AG09319 (cell line): ENCODE measurements at regions not wholly inside any gene's neighbourhood (a gene's known extent, or its start where the extent isn't known, plus 50 kb on each side); places are given as distances from the start of the nearest gene placed in this dataset.

Experiments
- DNase-seq: peaks from one replicate; pipeline ENCODE4 v3.0.0-alpha.2; 2010; ENCODE audit warnings: low read depth; ENCODE audit errors: extremely low read depth
- CTCF ChIP-seq: IDR thresholded peaks from 2 replicates; pipeline ENCODE4 v1.5.1; 2011; ENCODE audit warnings: low read depth, mild to moderate bottlenecking, inconsistent platforms, low read length, moderate library complexity

DNA sequence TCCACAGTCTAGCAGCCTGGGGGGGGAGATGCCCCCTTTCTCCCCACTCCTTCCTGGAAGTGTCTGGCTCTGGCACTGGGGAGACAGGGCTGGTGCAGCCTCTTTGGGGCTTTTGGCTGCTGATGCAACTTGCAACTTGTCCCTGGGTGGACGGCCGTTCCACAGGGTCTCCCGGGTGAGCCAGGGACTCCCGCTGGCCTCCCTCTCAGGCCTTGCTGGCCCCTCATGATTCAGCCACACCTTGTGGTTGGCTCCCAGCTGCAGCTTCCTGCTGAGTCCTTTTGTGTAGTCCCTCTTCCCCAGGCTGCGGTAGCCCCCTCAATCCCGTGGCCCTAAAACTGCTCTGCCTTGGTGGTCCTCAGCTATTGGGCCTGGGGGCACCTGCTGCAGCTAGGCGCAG, 283.5 kb downstream of the PBX3 start:
- DNase-seq, result no peak

GRCh38 chr9:126031116-126031515, 283.9 kb downstream of the PBX3 start:
- TF ChIP-seq CTCF, result no peak
- DNase-seq, result no peak

More for the DNA sequence above, 283.5 kb downstream of the PBX3 start:
- TF ChIP-seq CTCF, result no peak

DNA sequence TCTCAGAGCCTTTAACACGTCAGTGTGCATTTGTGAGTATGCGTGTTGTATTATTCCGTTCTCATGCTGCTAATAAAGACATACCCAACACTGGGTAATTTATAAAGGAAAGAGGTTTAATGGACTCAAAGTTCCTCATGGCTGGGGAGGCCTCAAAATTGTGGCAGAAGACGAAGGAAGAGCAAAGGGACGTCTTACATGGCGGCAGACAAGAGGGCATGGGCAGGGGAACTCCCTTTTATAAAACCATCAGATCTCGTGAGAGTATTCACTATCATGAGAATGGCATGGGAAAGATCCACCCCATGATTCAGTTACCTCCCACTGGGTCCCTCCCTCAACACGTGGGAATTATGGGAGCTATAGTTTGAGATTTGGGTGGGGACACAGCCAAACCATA, 285.0 kb downstream of the PBX3 start:
- DNase-seq, result no peak
- TF ChIP-seq CTCF, result no peak

DNA sequence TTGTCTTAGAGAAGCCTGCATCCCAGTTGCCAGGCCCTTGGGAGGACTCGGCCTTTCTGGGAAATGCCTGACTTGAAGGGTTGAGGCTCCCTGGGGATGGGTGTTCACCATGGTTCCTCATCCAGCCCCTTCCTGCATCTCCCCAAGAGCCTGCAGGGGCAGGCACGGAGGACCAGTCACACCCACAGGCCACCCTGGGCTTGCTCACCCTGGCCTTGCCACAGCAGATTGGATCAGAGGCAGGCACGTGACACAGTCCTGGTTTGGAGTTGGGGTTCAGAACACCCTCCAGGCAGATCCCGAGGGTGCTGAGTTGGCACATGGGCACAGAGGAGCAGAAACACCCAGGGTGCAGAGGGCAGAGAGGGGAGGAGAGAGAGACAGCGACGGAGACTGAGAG, 286.1 kb downstream of the PBX3 start:
- DNase-seq, result no peak
- no peak for TF ChIP-seq CTCF

DNA sequence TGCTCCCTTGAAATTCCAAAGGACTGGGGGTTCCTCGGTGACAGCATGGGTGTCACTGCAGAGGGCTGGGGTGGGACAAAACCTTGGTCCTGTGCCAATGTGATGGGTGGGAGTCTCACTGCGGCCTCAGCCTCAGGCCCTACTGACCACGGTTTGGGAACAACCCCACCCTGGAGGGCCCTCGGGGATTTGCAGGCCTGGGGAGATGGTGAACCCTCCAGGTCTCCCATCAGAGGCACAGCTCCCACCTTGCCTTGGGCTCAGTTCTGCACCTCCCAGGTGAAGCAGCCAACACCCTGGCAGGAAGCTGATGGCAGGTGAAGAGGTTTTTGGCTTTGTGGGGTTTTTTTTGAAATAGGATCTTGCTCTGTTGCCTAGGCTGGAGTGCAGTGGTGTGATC, 286.8 kb downstream of the PBX3 start:
- DNase-seq, result no peak
- TF ChIP-seq CTCF, result no peak

DNA sequence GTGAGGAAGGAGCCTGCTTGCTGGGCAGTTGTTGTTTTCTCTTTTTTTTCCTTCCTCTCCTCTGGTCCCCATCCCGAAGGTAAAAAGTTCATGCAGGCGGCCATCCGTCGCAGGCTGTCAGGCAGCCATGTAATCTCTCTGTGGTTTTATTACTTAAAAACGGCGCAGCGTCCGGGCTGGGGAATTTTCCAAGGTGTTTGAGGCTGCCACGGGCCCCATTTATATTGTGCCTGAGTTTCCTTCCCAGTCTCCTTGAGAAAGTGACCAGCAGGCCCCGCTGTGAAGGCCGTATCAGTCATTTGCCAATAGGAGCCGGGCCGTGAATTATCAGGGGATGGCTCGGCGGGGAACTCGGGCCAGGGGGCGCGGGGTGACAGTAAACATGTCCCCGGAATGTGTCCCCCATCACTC, 289.7 kb downstream of the PBX3 start:
- no peak for TF ChIP-seq CTCF

DNA sequence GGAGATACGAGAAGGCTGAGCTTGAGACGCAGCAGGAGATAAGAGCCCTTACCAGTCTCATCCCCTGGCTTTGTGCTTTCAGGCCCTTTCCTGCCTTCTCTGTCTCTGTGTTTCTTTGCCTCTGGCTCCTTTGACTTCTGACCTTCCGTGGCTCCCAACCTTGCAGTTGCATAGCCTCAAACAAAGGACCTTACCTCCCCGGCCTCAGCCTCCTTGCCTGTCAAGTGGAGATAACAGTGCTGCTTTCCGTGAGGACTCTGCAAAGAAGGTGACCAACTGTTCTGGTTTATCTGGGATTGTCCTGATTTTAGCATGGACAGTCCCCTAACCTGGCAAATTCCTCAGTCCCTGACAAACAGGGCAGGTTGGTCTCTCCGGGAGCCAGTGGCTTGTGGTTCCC, 287.8 kb upstream of the MVB12B start:
- no peak for TF ChIP-seq CTCF
- no peak for DNase-seq

More for the DNA sequence above, 289.7 kb downstream of the PBX3 start:
- DNase-seq, result no peak

- TF ChIP-seq CTCF, result no peak
- DNase-seq, result no peak
These were observed 282.9 kb upstream of the MVB12B start for GRCh38 chr9:126043681-126044080.
